Ovary (tissue), 3 donors: ENCODE measurements at regions not wholly inside any gene's neighbourhood (a gene's known extent, or its start where the extent isn't known, plus 50 kb on each side); places are given as distances from the start of the nearest gene placed in this dataset.

ENCODE experiments used
- EP300 ChIP-seq: sonication (generic); formaldehyde crosslinking; IDR thresholded peaks from one replicate; pipeline ENCODE4 v1.6.1; 2017; ENCODE audit warnings: antibody characterized with exemption
- POLR2A ChIP-seq: fragments of 450-650 bp; IDR thresholded peaks from one replicate; pipeline ENCODE4 v1.6.1; 2017; ENCODE audit warnings: antibody characterized with exemption, mild to moderate bottlenecking, moderate library complexity
- TF ChIP-seq, protein P1 (sequence below), 3 donors: fragments of 450-650 bp in 2 of 3; fragments of 200-600 bp in 1 of 3; IDR thresholded peaks; one replicate each; pipeline versions ENCODE4 v1.5.1 to v1.8.0; 2016 to 2022; ENCODE audit warnings: antibody characterized with exemption in 3 of 3, mild to moderate bottlenecking in 1 of 3
- donor health status: DM: no; HTN: no; CAD: no.

- TF ChIP-seq, protein P1, sequence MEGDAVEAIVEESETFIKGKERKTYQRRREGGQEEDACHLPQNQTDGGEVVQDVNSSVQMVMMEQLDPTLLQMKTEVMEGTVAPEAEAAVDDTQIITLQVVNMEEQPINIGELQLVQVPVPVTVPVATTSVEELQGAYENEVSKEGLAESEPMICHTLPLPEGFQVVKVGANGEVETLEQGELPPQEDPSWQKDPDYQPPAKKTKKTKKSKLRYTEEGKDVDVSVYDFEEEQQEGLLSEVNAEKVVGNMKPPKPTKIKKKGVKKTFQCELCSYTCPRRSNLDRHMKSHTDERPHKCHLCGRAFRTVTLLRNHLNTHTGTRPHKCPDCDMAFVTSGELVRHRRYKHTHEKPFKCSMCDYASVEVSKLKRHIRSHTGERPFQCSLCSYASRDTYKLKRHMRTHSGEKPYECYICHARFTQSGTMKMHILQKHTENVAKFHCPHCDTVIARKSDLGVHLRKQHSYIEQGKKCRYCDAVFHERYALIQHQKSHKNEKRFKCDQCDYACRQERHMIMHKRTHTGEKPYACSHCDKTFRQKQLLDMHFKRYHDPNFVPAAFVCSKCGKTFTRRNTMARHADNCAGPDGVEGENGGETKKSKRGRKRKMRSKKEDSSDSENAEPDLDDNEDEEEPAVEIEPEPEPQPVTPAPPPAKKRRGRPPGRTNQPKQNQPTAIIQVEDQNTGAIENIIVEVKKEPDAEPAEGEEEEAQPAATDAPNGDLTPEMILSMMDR (IDR thresholded peaks at IDR 0.05), result no peak
- TF ChIP-seq POLR2A (no peak), EP300 (no peak)
Observed at GRCh38 chr7:79714081-79714480, 260.6 kb upstream of the MAGI2 start.
